Retinal pigment epithelial cell (primary cell): ENCODE measurements at regions not wholly inside any gene's neighbourhood (a gene's known extent, or its start where the extent isn't known, plus 50 kb on each side); places are given as distances from the start of the nearest gene placed in this dataset.

Source experiments
- DNase-seq: peaks from one replicate; pipeline ENCODE4 v3.0.0-alpha.2; 2010; ENCODE audit warnings: low read depth
- H3K4me3 ChIP-seq: 2 replicates; pipeline ENCODE4 v1.5.1; 2011; ENCODE audit warnings: mild to moderate bottlenecking, low read length, control low read depth, moderate library complexity
- TF ChIP-seq, protein P1 (sequence below): conservative IDR thresholded peaks from 2 replicates; pipeline ENCODE4 v1.5.1; 2011; ENCODE audit warnings: low read depth, low read length, control low read depth, inconsistent platforms

DNA sequence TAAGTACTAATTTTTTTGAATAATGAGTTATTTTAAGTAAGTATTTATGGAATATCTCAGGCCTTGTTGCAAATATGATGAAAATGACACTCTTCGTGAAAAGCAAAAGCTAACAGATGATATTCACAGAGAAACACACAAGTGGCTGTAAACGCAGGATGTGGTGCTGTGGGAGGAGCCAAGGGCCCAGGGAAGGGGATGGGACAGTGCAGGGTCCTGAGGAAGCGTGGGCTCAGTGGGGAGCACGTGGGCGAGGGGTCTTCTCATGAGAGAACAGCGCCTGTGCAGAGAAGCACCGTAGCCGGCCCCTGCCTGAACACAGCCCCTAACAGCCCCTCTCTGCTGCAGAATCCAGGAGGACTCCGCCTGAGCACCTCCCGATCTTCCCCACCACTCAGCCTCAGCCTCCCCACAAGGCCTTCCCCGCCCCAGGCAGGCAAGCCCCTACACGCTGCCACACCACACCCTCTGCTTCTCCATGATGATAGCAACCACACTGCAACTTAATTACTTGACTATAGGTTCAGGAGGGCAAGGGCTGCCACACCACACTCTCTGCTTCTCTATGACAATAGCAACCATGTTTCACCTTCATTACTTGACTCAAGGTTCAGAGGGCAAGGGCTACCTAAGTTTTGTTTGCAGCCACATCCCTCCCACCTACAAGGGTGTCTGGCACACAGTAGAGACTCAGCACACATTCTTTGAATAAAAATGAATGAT is 152.6 kb upstream of the RNF32 start:
- no peak overlapping the region for H3K4me3 ChIP-seq
- TF ChIP-seq, protein P1, sequence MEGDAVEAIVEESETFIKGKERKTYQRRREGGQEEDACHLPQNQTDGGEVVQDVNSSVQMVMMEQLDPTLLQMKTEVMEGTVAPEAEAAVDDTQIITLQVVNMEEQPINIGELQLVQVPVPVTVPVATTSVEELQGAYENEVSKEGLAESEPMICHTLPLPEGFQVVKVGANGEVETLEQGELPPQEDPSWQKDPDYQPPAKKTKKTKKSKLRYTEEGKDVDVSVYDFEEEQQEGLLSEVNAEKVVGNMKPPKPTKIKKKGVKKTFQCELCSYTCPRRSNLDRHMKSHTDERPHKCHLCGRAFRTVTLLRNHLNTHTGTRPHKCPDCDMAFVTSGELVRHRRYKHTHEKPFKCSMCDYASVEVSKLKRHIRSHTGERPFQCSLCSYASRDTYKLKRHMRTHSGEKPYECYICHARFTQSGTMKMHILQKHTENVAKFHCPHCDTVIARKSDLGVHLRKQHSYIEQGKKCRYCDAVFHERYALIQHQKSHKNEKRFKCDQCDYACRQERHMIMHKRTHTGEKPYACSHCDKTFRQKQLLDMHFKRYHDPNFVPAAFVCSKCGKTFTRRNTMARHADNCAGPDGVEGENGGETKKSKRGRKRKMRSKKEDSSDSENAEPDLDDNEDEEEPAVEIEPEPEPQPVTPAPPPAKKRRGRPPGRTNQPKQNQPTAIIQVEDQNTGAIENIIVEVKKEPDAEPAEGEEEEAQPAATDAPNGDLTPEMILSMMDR, result no peak
- DNase-seq, result no peak

DNA sequence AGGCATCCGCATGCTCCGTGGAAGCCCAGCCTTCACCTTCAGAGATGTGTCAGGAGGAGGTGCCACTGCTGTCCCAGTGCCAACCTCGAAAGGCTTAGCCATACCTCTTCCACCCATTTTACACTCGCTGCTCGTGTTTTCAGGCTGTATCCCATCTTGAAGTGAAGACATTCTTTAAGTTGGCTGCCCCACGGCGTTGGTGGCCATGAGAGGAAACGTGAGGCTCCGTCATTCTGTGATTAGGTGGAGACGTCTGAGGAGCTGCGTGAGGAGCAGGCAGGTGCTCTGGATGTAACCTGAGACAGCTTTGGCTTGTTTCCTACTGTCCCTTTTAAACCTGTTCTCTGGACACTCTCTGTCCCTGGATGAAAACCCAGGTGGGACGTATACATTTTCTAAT is 159.9 kb upstream of the RNF32 start:
- TF ChIP-seq, protein P1, result no peak
- no peak overlapping the region for H3K4me3 ChIP-seq
- DNase-seq, result no peak

DNA sequence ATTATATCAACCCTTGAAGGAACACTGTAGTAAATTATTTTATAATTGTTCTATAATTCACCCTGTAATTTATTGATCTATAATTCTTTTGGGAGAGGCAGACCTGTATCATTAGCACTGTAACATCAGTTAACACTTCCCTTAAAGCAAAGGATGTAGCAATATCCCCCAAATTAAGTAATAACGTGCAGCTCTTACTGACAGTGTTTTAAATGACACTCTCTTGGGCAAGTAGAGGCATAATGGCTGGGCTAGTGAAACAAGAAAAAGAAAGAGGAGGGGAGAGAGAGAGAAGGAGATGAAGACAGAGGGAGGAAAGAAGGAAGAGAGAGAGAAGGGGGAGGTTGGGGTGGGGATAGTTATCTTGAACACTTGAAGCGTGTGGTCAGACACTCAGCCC is 161.0 kb upstream of the RNF32 start:
- DNase-seq, result no peak
- TF ChIP-seq, protein P1, result no peak
- no peak overlapping the region for H3K4me3 ChIP-seq

DNA sequence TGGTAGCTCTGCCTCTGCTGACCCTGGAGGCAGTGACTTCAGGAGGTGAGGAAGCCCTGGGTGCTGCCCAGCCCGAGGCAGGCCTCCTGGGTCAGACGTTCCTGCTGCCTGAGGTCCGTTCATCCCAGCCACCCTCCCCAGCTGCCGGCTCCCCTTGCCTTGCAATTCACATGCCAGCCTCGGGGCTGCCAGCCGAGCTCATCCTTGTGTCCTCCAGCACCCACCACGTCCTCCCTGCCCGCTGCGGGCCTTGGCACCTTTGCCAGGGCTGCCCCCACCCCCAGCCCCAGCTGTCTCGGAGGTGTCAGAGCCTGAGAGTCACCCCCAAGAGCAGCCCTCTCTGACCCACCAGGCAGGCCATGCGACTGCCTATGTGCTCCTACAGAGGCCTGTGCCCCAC is 162.1 kb upstream of the RNF32 start:
- H3K4me3 ChIP-seq, result no peak overlapping the region
- TF ChIP-seq, protein P1, result no peak
- DNase-seq, result no peak

DNA sequence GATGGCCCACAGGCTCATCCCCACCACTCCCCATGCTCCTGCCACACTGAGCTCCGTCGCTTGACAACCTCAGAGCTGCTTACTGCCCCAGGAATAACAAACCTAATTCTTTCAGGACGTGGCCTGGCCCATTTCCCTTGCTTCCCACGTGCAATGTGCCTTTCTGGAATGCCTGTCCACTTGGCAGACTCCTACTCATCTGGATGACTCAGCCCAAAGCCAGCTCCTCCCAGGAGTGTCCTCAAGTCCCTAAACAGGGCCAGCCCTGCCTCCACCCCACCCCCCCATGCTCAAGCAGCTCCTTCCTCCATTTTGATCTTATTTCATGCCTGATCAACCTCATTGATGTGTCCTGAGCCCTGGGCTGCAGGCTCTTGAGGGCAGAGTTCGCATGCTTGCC is 164.9 kb upstream of the RNF32 start:
- DNase-seq, result no peak
- TF ChIP-seq, protein P1, result no peak
- H3K4me3 ChIP-seq, result no peak overlapping the region

DNA sequence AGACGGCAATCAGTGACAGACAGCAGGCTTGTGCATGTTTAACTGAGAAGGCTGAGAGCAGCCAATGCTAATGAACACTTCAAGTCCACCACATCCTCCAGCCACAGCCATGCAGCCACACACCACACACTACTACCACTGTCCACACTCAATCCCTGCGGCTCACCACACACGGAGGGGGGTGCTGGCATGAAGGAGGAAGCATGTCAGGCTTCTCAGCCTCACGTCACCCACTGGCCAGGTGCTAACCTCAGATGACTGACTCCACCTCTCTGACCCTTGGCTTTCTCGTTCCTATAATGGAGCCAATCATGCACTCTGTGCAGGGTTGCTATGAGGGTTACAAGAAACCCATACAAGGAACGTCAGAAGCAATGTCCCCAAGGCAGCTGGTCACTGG is 165.4 kb upstream of the RNF32 start:
- H3K4me3 ChIP-seq, result no peak overlapping the region
- no peak for DNase-seq
- TF ChIP-seq, protein P1, result no peak

DNA sequence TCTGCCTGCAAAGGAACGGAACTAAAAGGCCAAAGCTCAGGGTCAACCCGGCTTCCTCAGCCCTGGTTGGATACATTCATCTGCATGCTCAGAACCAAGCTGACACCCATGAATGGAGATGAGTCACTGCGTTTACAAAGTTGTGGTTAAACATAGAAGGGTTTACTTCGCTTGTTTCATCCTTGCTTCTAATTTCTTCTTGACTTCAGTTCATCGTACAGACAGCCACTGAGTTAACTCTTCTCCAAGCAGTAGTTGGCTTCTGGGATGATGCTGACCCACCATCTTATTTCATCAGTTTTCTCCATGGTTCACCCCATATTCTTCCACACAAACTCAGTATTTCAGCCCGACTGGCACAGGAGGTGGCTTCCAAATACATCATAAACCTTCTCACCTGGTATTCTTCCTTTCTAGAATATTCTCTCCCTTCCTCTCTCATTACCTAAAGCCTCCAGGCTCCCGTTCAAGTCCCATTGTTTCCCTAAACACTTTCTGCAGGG is 166.3 kb upstream of the RNF32 start:
- TF ChIP-seq, protein P1, result no peak
- no peak overlapping the region for H3K4me3 ChIP-seq
- DNase-seq, result no peak
